HG02588 (cell line): ENCODE measurements at regions not wholly inside any gene's neighbourhood (a gene's known extent, or its start where the extent isn't known, plus 50 kb on each side); places are given as distances from the start of the nearest gene placed in this dataset.

Experiments used
- ATAC-seq: cut with Tn5 transposase; IDR thresholded peaks from one replicate; pipeline ENCODE4 v1.9.1; 2021; ENCODE audit warnings: mild to moderate bottlenecking, moderate library complexity; ENCODE audit not compliant: unreplicated experiment

GRCh38 chr12:82054566-82054965, 295.4 kb upstream of the PPFIA2 start:
- no peak for ATAC-seq

DNA sequence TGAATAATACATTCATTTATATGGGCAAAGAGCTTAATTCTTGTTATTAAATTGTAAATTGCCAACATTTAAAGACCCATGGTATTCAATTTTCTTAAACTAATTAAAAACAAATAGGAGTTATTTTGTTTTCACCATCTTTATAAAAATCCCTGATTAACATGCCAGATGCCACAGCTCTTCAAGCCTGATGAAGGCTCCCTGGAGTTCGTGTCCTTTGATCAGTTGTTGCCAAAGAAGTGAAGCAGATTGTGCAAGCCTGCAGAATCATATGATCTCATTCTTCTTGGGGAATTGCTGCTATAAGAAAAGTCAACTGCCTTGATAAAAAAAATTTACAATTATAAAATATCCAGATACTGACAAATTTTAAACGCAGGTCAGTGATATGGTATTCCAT, 288.3 kb upstream of the PPFIA2 start:
- no peak for ATAC-seq

DNA sequence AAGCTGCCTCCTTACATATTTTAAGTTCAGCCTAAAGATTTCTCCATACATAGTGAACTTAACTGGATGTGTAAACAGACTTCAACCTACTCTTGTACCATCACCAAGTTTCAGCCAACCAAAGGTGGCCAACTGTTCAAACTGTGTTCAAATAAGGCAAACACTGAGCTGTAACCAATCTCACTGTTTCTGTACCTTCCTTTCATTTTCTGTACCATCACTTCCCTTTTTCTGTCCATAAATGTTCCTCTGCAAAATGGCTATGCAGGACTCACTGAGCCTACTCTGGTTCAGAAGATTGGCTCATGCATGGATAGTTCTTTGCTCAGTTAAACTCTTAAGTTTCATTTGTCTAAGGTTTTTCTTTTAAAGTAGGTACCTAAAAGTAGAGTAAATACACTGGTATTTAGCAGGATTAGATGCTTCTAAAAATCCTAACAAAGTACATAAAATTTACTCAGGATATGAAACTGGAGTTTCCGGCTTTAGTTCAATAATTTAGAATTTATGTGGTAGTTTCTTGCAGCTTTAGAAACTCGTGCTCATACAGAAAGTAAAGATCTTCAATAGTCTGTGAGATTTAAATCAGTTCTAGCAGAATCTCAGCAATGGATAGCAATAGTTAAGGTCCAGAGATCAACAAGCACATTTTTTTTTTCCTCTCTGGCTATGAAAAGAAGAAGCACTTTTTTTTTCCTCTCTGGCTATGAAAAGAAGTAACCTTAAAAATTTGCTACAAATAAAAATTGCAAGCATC, 282.0 kb upstream of the PPFIA2 start:
- peak; percentile 74 for ATAC-seq

GRCh38 chr12:82034769-82035168, 275.6 kb upstream of the PPFIA2 start:
- no peak for ATAC-seq

- no peak for ATAC-seq
Measured at GRCh38 chr12:82029936-82030335, 270.8 kb upstream of the PPFIA2 start.

- ATAC-seq = no peak
Measured at GRCh38 chr12:82028772-82029171, 269.6 kb upstream of the PPFIA2 start.

- ATAC-seq = no peak
Measured at GRCh38 chr12:82027612-82028011, 268.5 kb upstream of the PPFIA2 start.

GRCh38 chr12:82025462-82025861, 266.3 kb upstream of the PPFIA2 start:
- no peak for ATAC-seq

DNA sequence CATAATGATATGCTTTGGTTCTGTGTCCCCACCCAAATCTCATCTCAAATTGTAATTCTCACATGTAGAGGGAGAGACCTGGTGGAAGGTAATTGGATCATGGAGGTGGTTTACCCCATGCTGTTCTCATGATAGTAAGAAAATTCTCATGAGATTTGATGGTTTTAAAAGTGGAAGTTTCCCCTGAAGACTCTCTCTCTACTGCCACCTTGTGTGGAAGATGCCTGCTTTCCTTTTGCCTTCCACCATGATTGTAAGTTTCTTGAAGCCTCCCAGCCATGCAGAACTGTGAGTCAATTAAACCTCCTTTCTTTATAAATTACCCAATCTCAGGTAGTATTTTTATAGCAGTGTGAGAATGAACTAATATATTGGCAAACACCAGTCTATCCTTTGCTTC, 260.4 kb upstream of the PPFIA2 start:
- no peak for ATAC-seq

DNA sequence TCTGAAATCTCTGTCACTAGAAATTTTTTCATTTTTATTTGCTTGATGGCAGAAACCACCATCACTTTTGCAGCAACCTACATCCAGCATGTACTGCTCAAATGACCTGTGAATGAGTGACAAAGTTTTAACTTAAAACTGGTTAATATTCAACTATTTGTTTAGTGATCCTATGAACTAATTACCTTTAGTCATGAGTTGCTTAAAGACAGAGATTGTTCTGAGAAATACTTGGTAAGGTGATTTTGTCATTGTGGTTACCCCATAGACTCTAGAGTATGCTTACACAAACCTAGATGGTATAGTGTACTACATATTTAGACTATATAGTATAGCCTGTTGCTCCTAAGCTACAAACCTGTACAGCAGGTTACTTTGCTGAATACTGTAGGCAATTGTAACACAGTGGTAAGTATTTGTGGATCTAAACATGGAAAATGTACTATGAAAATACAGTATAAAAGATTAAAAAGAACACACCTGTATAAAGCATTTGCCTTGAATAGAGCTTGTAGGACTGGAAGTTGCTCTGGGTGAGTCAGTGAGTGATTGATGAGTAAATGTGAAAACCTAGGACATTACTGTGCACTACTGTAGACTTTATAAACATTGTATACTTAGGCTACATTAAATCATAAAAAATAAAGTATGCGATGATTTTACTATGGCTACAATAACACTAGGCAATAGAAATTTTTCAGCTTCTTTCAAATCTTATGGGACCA, 256.6 kb upstream of the PPFIA2 start:
- ATAC-seq = peak; percentile 89

GRCh38 chr12:82012176-82012575, 253.0 kb upstream of the PPFIA2 start:
- ATAC-seq = no peak

GRCh38 chr12:82009524-82009923, 250.4 kb upstream of the PPFIA2 start:
- ATAC-seq = no peak

DNA sequence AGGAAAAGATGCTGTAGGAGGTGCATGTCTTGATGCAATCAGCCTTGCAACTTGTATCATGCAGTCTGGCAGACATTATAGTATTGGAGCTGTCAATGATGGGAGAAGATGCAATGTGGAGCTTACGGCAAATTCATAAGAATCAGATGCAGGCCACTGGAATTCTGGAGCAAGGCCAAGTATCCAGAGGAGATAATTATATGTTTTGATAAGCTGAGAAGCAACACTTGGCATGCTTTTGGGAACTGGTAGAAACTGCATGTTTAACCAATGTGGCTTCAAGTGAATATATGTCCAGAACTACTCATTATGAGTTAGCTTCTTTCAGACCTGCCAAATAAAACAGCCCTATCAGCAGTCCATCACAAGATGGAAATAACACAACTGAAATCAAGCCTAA, 249.1 kb upstream of the PPFIA2 start:
- ATAC-seq = no peak

DNA sequence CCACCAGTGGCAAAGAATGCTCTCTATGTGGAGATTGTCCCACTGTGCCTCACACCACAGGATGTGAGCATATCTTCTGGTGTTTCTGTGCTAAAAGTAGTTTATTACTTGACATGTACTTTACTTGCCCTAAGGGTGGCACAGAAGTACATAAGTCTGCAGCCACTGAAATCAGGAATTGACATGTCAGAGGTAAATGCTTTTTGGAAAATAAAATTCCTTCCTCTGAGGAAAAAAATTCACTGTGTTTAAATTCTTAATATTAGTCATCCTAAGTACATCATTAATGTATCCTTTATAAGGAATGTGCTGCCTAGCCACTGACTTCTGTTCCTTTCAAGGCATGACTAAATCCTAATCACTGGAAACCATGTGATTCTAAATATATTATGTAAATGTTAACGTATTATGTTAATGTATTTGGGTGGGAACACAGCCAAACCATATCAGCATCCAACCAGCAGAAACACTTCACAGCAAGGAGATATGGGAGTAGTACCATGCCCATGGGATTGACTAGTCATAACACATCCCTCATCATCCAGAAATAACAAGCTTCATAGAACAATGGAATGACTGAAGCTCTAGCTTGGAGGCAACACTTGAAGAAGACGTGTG, 239.7 kb upstream of the PPFIA2 start:
- ATAC-seq = no peak

DNA sequence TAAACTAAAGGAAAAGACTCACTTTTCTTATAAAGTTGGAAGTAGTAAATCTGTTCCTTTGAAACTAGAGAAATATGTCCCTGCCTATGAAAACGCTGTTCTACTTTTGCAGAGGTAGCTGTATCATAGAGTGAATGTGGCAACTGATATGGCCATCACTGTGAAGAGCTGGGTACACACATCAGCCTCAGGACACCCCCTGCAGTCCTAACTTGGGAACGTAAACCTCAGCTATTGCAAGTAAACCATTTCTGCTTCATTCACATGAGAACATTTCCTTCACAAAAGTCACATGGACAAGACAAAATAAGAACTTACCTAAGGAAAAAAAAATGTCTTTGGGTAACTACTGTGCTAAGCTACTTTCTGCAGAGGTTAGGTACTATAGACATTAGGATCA, 233.3 kb upstream of the PPFIA2 start:
- no peak for ATAC-seq

DNA sequence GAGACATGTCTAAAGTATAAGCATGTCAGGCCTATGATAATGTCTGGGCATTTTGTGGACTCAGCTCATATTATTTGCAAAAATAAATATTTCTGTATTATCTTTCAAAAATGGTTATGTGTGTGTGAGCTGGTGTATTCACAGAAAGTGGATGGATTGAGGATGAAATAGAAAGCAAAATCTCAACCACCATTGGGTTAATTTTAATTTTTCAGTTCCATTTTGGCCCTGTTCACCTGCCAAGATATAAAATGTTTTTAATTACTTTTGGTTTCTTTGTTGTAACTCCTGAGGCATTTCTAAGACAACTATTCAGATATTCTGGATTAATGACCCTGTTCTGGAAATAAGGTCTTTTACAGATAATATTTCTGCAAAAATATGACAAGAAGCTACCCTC, 232.7 kb upstream of the PPFIA2 start:
- ATAC-seq = no peak

DNA sequence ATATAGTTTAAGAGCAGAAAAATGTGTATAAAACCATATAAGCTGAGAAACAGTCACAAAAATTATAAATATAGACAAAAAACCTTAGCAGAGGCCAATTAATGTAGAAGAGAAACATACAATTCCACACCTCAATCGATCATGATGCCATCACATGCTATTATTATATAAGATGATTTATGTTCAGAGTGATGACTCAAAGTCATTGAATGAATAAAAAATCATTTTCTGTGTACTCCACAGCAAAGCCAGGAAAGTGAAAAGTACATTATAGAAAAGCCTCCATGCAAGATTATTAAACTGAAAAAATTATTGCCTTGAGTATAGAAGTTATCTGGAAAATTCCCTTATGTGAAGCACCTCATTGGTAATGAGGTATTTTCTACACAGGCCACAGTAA, 229.2 kb upstream of the PPFIA2 start:
- no peak for ATAC-seq

DNA sequence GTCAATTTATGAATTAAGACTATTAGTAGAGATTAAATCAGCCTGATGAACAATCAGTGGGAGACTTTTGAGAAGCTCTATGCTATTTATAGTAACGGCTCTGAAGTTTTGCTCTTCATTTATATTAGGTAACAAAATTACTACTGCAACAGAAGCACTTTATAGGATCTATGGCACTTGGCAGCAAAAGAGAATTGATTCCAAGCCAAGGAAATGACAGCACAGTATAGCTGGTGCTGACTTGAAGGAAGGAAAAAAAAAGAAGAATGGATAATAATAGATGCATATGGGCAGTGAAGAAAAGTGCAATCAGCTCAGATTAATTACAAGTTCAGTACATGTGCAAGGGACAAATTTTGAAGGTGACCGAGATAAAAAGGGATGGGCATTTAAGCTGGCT, 228.2 kb upstream of the PPFIA2 start:
- ATAC-seq = no peak

- no peak for ATAC-seq
Measured at GRCh38 chr12:81976661-81977060, 217.5 kb upstream of the PPFIA2 start.

DNA sequence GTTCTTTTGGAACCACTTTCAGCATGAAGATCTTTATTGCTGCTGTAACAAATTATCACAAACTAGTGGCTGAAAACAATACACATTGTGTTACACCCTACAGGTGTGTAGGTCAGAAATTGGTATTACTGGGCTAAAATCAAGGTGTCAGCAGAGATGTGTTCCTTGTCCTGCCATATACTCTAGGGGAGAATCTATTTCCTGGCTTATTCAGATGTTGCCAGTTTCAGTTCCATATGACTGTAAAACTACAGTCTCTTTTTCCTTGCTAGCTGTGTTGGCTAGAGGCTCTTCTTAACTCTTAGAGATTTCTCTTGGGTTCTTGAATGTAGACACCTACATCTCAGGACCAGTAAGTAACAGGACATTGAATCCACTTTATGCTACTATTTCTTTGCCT, 215.6 kb upstream of the PPFIA2 start:
- no peak for ATAC-seq

GRCh38 chr12:81968421-81968820, 209.3 kb upstream of the PPFIA2 start:
- ATAC-seq = no peak

DNA sequence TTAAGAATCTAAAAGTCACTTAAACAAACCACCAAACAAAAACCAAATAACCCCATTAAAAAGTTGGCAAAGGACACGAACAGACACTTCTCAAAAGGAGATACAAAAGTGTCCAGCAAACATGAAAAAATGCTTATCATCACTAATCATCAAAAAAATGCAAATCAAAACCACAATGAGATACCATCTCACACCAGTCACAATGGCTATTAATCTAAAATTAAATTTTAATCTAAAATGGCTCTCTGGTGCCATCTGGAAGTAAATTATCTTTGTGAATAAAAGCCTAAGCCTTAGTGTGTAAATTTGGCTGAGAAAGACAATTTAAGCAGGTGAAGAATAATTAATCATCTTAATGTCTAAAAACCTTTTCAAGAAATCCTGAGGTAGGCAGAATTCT, 204.5 kb upstream of the PPFIA2 start:
- no peak for ATAC-seq
